ENCODE measurements at regions not wholly inside any gene's neighbourhood (a gene's known extent, or its start where the extent isn't known, plus 50 kb on each side); places are given as distances from the start of the nearest gene placed in this dataset.

- TF ChIP-seq CTCF (conservative IDR thresholded peaks at IDR 0.05; ENCODE audit: low read length), result no peak
- H3K4me3 ChIP-seq (ENCODE audit: low read length), result no peak overlapping the region
- DNase-seq (ENCODE audit: low read depth), result no peak
Measured at GRCh38 chr2:239526038-239526437, 125.2 kb upstream of the HDAC4 start.

- DNase-seq (ENCODE audit: low read depth), result peak; percentile 48
- TF ChIP-seq CTCF (conservative IDR thresholded peaks at IDR 0.05; ENCODE audit: low read length), result no peak
- H3K4me3 ChIP-seq (ENCODE audit: low read length), result no peak overlapping the region
Measured at GRCh38 chr2:239523954-239524330, 123.1 kb upstream of the HDAC4 start.

GRCh38 chr2:239523147-239523953 lies 122.5 kb upstream of the HDAC4 start:
- no peak overlapping the region for H3K4me3 ChIP-seq (ENCODE audit: low read length)
- DNase-seq (ENCODE audit: low read depth), result no peak
- no peak for TF ChIP-seq CTCF (conservative IDR thresholded peaks at IDR 0.05; ENCODE audit: low read length)

- H3K4me3 ChIP-seq (ENCODE audit: low read length), result no peak overlapping the region
- no peak for DNase-seq (ENCODE audit: low read depth)
- TF ChIP-seq CTCF (conservative IDR thresholded peaks at IDR 0.05; ENCODE audit: low read length), result no peak
Measured at GRCh38 chr2:239522740-239523119, 121.9 kb upstream of the HDAC4 start.

GRCh38 chr2:239522002-239522739 lies 121.4 kb upstream of the HDAC4 start:
- H3K4me3 ChIP-seq (ENCODE audit: low read length), result no peak overlapping the region
- TF ChIP-seq CTCF (conservative IDR thresholded peaks at IDR 0.05; ENCODE audit: low read length), result no peak
- no peak for DNase-seq (ENCODE audit: low read depth)

- DNase-seq (ENCODE audit: low read depth), result no peak
- no peak overlapping the region for H3K4me3 ChIP-seq (ENCODE audit: low read length)
- TF ChIP-seq CTCF (conservative IDR thresholded peaks at IDR 0.05; ENCODE audit: low read length), result no peak
Measured at GRCh38 chr2:239521518-239521815, 120.6 kb upstream of the HDAC4 start.
